A673 (cell line): ENCODE measurements at regions not wholly inside any gene's neighbourhood (a gene's known extent, or its start where the extent isn't known, plus 50 kb on each side); places are given as distances from the start of the nearest gene placed in this dataset.

Source experiments
- EZH2 ChIP-seq: fragments of 200-600 bp; sonication (generic); IDR thresholded peaks from 2 replicates; pipeline ENCODE4 v1.6.1; 2017; ENCODE audit warnings: borderline replicate concordance, low read depth, mild to moderate bottlenecking, mixed read lengths, antibody characterized with exemption, low read length; ENCODE audit not compliant: poor library complexity, severe bottlenecking
- TF ChIP-seq, protein P1 (sequence below): fragments of 300-800, 200-600 bp; sonication (generic); conservative IDR thresholded peaks from 2 replicates; pipeline ENCODE4 v1.5.1; 2017; ENCODE audit warnings: low read depth, mild to moderate bottlenecking, antibody characterized with exemption, low read length, moderate library complexity, mixed read lengths

GRCh38 chr4:64807821-64808220 lies 398.6 kb upstream of the TECRL start:
- TF ChIP-seq, protein P1, sequence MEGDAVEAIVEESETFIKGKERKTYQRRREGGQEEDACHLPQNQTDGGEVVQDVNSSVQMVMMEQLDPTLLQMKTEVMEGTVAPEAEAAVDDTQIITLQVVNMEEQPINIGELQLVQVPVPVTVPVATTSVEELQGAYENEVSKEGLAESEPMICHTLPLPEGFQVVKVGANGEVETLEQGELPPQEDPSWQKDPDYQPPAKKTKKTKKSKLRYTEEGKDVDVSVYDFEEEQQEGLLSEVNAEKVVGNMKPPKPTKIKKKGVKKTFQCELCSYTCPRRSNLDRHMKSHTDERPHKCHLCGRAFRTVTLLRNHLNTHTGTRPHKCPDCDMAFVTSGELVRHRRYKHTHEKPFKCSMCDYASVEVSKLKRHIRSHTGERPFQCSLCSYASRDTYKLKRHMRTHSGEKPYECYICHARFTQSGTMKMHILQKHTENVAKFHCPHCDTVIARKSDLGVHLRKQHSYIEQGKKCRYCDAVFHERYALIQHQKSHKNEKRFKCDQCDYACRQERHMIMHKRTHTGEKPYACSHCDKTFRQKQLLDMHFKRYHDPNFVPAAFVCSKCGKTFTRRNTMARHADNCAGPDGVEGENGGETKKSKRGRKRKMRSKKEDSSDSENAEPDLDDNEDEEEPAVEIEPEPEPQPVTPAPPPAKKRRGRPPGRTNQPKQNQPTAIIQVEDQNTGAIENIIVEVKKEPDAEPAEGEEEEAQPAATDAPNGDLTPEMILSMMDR: no peak
- no peak for TF ChIP-seq EZH2
